ENCODE measurements at regions not wholly inside any gene's neighbourhood (a gene's known extent, or its start where the extent isn't known, plus 50 kb on each side); places are given as distances from the start of the nearest gene placed in this dataset.

DNA sequence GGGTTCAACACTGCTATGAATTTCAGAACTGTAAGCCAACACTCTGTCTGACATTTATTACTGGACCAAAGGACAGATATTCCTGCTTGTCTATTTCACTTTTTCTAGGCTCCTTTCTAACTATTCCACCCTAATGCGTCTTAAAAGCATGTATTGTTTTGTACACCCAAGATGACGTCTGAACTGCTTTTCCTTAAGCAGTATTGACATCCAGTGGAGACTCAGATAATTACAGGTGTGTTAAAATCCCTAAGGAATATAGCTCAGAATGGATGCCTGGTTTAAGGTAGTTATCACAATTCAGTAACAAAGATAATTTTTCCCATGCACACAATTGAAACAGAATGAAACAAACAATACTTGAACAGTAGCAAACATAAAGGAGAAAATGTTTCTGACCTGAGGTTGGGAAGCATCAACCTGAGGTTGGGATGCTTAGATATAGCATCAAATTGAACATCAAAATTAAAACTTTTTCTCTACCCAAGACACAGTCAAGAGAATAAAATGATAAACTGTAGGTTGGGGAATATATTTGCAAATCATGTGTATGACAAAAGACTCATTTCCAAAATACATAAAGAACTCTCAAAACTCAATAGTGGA, 93.7 kb upstream of the PTPRR start:
- ATAC-seq = peak; percentile 84
- POLR2A ChIA-PET (ENCODE audit: unreplicated experiment) = interaction anchor here (0.5 kb wide), 1 partner anchor 137 kb away, joined by 6 read pairs; no protein-coding TSS in a partner anchor

DNA sequence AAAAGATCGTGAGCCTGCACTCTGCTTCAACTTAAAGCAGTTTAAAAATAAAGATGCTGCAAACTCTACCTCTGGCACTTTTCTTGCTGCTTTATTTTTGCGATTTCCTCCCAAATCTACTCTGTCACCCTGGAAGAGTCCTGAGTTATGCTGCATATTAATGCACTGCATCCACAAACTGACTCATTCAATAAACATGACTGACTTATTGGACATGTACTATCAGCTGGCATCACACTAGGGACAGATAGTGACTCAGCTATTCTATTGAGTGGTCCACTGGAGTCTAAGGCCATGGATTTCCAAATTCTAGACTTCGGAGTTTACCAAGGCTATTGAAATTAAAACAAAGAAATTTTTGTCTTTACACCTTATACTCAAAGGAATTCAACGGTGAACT, 90.7 kb upstream of the PTPRR start:
- ATAC-seq = peak; percentile 89
- ChIA-PET POLR2A (ENCODE audit: unreplicated experiment) (interaction anchor here (0.6 kb wide), 1 partner anchor 9 kb away, joined by 5 read pairs; no protein-coding TSS in a partner anchor), CTCF (interaction anchor here (0.6 kb wide), 1 partner anchor 255 kb away, joined by 5 read pairs; no protein-coding TSS in a partner anchor)

More for the DNA sequence above, 93.7 kb upstream of the PTPRR start:
- H3K9me3 ChIP-seq (ENCODE audit: low read length) = no peaks in the 10 kb centered on the region
- peak overlapping the region; percentile 66 for H2AFZ ChIP-seq (ENCODE audit: low read length)
- H3K4me3 ChIP-seq (ENCODE audit: low read length) = peak overlapping the region; percentile 33; the same call in 1 of the 2 replicates
- no peaks in the 10 kb centered on the region for H3K36me3 ChIP-seq (ENCODE audit: low read depth, low read length)
- intact Hi-C loops (cut with micrococcal nuclease) = loop anchor here (1.0 kb wide), 3 partner anchors 165 to 281 kb away; no protein-coding TSS in a partner anchor
- H3K9ac ChIP-seq (ENCODE audit: low read length) = no peak overlapping the region
- no peaks in the 10 kb centered on the region for H3K27me3 ChIP-seq (ENCODE audit: low read length)
- H3K79me2 ChIP-seq (ENCODE audit: low read length) = no peaks in the 10 kb centered on the region
- TF ChIP-seq EZH2 (IDR thresholded peaks at IDR 0.05; ENCODE audit: low read length, unreplicated experiment) (no peak), EZH2phosphoT487 (IDR thresholded peaks at IDR 0.05; ENCODE audit: borderline replicate concordance, low read length) (no peak)
- TF ChIP-seq, protein P1, sequence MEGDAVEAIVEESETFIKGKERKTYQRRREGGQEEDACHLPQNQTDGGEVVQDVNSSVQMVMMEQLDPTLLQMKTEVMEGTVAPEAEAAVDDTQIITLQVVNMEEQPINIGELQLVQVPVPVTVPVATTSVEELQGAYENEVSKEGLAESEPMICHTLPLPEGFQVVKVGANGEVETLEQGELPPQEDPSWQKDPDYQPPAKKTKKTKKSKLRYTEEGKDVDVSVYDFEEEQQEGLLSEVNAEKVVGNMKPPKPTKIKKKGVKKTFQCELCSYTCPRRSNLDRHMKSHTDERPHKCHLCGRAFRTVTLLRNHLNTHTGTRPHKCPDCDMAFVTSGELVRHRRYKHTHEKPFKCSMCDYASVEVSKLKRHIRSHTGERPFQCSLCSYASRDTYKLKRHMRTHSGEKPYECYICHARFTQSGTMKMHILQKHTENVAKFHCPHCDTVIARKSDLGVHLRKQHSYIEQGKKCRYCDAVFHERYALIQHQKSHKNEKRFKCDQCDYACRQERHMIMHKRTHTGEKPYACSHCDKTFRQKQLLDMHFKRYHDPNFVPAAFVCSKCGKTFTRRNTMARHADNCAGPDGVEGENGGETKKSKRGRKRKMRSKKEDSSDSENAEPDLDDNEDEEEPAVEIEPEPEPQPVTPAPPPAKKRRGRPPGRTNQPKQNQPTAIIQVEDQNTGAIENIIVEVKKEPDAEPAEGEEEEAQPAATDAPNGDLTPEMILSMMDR (conservative IDR thresholded peaks at IDR 0.05; ENCODE audit: low read depth, low read length) = peak; percentile 91
- CTCF ChIA-PET = interaction anchor here (0.6 to 1.0 kb wide), 4 partner anchors 165 to 423 kb away, joined by 3 to 5 read pairs (median 4); no protein-coding TSS in a partner anchor
- peak overlapping the region; percentile 64 for H3K4me2 ChIP-seq (ENCODE audit: low read length)
- no TSS peak for BruUV-seq (replicated peaks)
- H3K4me1 ChIP-seq (ENCODE audit: insufficient read depth, low read length) = peaks cover 11% of the 10 kb centered on the region
- peak; percentile 81 for DNase-seq
- no peaks in the 10 kb centered on the region for H3F3A ChIP-seq (ENCODE audit: low read length, unreplicated experiment)
- H3K27ac ChIP-seq (ENCODE audit: low read length) = no peak overlapping the region
- H4K20me1 ChIP-seq (ENCODE audit: low read length) = no peaks in the 10 kb centered on the region
- no peaks in the 10 kb centered on the region for H3K9me2 ChIP-seq (replicated peaks; ENCODE audit: low read length)

More for the DNA sequence above, 90.7 kb upstream of the PTPRR start:
- Histone ChIP-seq H2AFZ (ENCODE audit: low read length) (no peak overlapping the region), H3K27ac (ENCODE audit: low read length) (0 out of 2 replicates have a peak overlapping the region, but pooled peaks have one; percentile 5), H3K9me3 (ENCODE audit: low read length) (no peaks in the 10 kb centered on the region), H3K4me3 (ENCODE audit: low read length) (no peak overlapping the region), H3K36me3 (ENCODE audit: low read depth, low read length) (no peaks in the 10 kb centered on the region), H3K27me3 (ENCODE audit: low read length) (no peaks in the 10 kb centered on the region), H4K20me1 (ENCODE audit: low read length) (no peaks in the 10 kb centered on the region), H3K4me2 (ENCODE audit: low read length) (peak overlapping the region; percentile 9; the same call in 1 of the 2 replicates), H3K4me1 (ENCODE audit: insufficient read depth, low read length) (peaks cover 11% of the 10 kb centered on the region), H3F3A (ENCODE audit: low read length, unreplicated experiment) (no peaks in the 10 kb centered on the region), H3K9ac (ENCODE audit: low read length) (no peak overlapping the region), H3K9me2 (replicated peaks; ENCODE audit: low read length) (no peaks in the 10 kb centered on the region), H3K79me2 (ENCODE audit: low read length) (no peaks in the 10 kb centered on the region)
- BruUV-seq (replicated peaks) = no TSS peak
- intact Hi-C loops (cut with micrococcal nuclease) = no loop called here
- DNase-seq = peak; percentile 81
- TF ChIP-seq EZH2 (IDR thresholded peaks at IDR 0.05; ENCODE audit: low read length, unreplicated experiment) = no peak
- TF ChIP-seq EZH2phosphoT487 (IDR thresholded peaks at IDR 0.05; ENCODE audit: borderline replicate concordance, low read length) = no peak
- TF ChIP-seq, protein P1 (conservative IDR thresholded peaks at IDR 0.05; ENCODE audit: low read depth, low read length) = no peak

Measured in PC-3 (cell line).